ENCODE measurements at regions not wholly inside any gene's neighbourhood (a gene's known extent, or its start where the extent isn't known, plus 50 kb on each side); places are given as distances from the start of the nearest gene placed in this dataset.

DNA sequence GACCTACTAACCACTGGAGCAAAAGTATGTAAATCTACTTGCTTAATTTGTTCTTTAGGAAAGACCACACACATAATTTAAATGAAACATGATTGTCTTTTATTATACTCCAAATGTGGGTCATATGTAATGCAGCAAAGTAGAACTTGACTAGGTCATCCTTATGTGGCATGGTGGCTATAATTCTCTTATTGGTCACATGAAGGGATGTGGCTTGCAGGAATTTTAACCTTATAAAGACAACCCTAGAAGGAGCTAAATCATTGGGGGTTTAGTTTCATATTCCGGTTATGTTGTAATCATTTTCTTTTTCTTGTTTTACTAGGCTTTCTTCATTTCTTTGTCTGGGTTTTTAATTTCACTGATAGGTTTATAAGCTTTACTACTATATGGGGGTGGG, 93.9 kb downstream of the SEPTIN7 start:
- TF ChIP-seq, protein P1, sequence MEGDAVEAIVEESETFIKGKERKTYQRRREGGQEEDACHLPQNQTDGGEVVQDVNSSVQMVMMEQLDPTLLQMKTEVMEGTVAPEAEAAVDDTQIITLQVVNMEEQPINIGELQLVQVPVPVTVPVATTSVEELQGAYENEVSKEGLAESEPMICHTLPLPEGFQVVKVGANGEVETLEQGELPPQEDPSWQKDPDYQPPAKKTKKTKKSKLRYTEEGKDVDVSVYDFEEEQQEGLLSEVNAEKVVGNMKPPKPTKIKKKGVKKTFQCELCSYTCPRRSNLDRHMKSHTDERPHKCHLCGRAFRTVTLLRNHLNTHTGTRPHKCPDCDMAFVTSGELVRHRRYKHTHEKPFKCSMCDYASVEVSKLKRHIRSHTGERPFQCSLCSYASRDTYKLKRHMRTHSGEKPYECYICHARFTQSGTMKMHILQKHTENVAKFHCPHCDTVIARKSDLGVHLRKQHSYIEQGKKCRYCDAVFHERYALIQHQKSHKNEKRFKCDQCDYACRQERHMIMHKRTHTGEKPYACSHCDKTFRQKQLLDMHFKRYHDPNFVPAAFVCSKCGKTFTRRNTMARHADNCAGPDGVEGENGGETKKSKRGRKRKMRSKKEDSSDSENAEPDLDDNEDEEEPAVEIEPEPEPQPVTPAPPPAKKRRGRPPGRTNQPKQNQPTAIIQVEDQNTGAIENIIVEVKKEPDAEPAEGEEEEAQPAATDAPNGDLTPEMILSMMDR (IDR thresholded peaks at IDR 0.05) = no peak
- no peak for TF ChIP-seq POLR2A (IDR thresholded peaks at IDR 0.05)

Measured in adrenal gland (tissue), 5 donors.